ENCODE measurements at regions not wholly inside any gene's neighbourhood (a gene's known extent, or its start where the extent isn't known, plus 50 kb on each side); places are given as distances from the start of the nearest gene placed in this dataset.

DNA sequence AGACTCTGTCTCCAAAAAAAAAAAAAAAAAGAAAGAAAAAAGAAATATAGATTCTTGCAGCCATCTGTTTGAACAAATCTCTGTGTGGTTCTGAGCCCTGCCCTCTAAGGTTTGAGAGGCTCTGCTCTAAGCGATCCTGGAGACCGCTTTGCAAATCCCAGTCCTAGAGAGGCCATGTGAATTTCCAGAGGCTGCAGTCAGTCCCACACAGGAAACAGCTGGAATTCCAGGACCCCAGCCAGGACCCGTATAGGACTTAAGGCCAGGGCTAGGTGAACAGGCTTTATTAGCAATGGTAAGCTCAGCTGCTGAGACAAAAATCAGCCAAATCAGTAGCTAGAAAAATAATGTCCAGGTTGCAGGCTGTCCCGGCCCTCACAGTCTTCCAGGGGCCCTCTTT, 154.8 kb downstream of the RPS24 start:
- Histone ChIP-seq H3K9me3 (ENCODE audit: control insufficient read depth in 1 of 2, insufficient read depth in 1 of 2, low read depth in 1 of 2, low read length in 2 of 2) (0 out of 4 replicates have a peak, but pooled peaks cover 0 to 6% of the 10 kb centered on the region in 2 experiments), H2AFZ (ENCODE audit: low read depth, low read length, poor library complexity, severe bottlenecking) (no peak overlapping the region), H3K4me3 (replicated peaks in 1 of 2; ENCODE audit: low read depth in 1 of 2, low read length in 2 of 2) (no peak overlapping the region), H3K4me1 (ENCODE audit: control insufficient read depth in 1 of 2, insufficient read depth in 2 of 2, low read length in 2 of 2) (no peaks in the 10 kb centered on the region), H3K27me3 (ENCODE audit: insufficient read depth, low read length) (no peaks in the 10 kb centered on the region), H3K4me2 (ENCODE audit: low read length) (no peak overlapping the region), H3K36me3 (ENCODE audit: control insufficient read depth in 1 of 2, insufficient read depth in 2 of 2, low read length in 2 of 2) (no peaks in the 10 kb centered on the region), H4K20me1 (ENCODE audit: insufficient read depth) (no peaks in the 10 kb centered on the region), H3K9me2 (ENCODE audit: insufficient read depth) (no peaks in the 10 kb centered on the region), H3K79me2 (ENCODE audit: insufficient read depth, low read length) (no peaks in the 10 kb centered on the region), H3K9ac (ENCODE audit: low read length) (no peak overlapping the region), H3K27ac (ENCODE audit: low read depth, low read length) (no peak overlapping the region)
- ChIA-PET CTCF (no interaction called here), POLR2A (no interaction called here), RAD21 (ENCODE audit: low non-redundant PET in 1 of 2, low total read pairs in 2 of 2, uncharacterized antibody in 2 of 2, unreplicated experiment in 2 of 2) (no interaction called here)
- ATAC-seq (no peak), DNase-seq (ENCODE audit: low read depth, low spot score) (no peak)
- BruUV-seq (replicated peaks), result no TSS peak
- TF ChIP-seq CBX3 (IDR thresholded peaks at IDR 0.05; ENCODE audit: low read depth), result no peak
- TF ChIP-seq, protein P1, sequence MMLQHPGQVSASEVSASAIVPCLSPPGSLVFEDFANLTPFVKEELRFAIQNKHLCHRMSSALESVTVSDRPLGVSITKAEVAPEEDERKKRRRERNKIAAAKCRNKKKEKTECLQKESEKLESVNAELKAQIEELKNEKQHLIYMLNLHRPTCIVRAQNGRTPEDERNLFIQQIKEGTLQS (IDR thresholded peaks at IDR 0.05), result no peak
- no peak for TF ChIP-seq RAD21 (IDR thresholded peaks at IDR 0.05; ENCODE audit: low read depth)
- no peak for TF ChIP-seq SIN3A (IDR thresholded peaks at IDR 0.05; ENCODE audit: low read depth)
- no peak for TF ChIP-seq ZFX (IDR thresholded peaks at IDR 0.05)
- TF ChIP-seq, protein P2, sequence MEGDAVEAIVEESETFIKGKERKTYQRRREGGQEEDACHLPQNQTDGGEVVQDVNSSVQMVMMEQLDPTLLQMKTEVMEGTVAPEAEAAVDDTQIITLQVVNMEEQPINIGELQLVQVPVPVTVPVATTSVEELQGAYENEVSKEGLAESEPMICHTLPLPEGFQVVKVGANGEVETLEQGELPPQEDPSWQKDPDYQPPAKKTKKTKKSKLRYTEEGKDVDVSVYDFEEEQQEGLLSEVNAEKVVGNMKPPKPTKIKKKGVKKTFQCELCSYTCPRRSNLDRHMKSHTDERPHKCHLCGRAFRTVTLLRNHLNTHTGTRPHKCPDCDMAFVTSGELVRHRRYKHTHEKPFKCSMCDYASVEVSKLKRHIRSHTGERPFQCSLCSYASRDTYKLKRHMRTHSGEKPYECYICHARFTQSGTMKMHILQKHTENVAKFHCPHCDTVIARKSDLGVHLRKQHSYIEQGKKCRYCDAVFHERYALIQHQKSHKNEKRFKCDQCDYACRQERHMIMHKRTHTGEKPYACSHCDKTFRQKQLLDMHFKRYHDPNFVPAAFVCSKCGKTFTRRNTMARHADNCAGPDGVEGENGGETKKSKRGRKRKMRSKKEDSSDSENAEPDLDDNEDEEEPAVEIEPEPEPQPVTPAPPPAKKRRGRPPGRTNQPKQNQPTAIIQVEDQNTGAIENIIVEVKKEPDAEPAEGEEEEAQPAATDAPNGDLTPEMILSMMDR (IDR thresholded peaks at IDR 0.05 in 2 of 3, conservative IDR thresholded peaks at IDR 0.05 in 1 of 3; ENCODE audit: borderline replicate concordance in 1 of 3, insufficient read depth in 1 of 3, low read depth in 2 of 3, low read length in 2 of 3), result no peak
- TF ChIP-seq SRF (IDR thresholded peaks at IDR 0.05; ENCODE audit: low read depth), result no peak
- TF ChIP-seq ELF1 (IDR thresholded peaks at IDR 0.05; ENCODE audit: borderline replicate concordance, low read depth), result no peak
- TF ChIP-seq, protein P3, sequence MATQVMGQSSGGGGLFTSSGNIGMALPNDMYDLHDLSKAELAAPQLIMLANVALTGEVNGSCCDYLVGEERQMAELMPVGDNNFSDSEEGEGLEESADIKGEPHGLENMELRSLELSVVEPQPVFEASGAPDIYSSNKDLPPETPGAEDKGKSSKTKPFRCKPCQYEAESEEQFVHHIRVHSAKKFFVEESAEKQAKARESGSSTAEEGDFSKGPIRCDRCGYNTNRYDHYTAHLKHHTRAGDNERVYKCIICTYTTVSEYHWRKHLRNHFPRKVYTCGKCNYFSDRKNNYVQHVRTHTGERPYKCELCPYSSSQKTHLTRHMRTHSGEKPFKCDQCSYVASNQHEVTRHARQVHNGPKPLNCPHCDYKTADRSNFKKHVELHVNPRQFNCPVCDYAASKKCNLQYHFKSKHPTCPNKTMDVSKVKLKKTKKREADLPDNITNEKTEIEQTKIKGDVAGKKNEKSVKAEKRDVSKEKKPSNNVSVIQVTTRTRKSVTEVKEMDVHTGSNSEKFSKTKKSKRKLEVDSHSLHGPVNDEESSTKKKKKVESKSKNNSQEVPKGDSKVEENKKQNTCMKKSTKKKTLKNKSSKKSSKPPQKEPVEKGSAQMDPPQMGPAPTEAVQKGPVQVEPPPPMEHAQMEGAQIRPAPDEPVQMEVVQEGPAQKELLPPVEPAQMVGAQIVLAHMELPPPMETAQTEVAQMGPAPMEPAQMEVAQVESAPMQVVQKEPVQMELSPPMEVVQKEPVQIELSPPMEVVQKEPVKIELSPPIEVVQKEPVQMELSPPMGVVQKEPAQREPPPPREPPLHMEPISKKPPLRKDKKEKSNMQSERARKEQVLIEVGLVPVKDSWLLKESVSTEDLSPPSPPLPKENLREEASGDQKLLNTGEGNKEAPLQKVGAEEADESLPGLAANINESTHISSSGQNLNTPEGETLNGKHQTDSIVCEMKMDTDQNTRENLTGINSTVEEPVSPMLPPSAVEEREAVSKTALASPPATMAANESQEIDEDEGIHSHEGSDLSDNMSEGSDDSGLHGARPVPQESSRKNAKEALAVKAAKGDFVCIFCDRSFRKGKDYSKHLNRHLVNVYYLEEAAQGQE (IDR thresholded peaks at IDR 0.05; ENCODE audit: low read depth), result no peak
- TF ChIP-seq, protein P4, sequence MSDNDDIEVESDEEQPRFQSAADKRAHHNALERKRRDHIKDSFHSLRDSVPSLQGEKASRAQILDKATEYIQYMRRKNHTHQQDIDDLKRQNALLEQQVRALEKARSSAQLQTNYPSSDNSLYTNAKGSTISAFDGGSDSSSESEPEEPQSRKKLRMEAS (IDR thresholded peaks at IDR 0.05), result no peak
- no peak for TF ChIP-seq CEBPB (IDR thresholded peaks at IDR 0.05; ENCODE audit: low read depth)
- no peak for TF ChIP-seq EGR1 (IDR thresholded peaks at IDR 0.05; ENCODE audit: low read depth)
- no peak for TF ChIP-seq POLR2AphosphoS5 (IDR thresholded peaks at IDR 0.05; ENCODE audit: low read depth, low read length)
- TF ChIP-seq, protein P5, sequence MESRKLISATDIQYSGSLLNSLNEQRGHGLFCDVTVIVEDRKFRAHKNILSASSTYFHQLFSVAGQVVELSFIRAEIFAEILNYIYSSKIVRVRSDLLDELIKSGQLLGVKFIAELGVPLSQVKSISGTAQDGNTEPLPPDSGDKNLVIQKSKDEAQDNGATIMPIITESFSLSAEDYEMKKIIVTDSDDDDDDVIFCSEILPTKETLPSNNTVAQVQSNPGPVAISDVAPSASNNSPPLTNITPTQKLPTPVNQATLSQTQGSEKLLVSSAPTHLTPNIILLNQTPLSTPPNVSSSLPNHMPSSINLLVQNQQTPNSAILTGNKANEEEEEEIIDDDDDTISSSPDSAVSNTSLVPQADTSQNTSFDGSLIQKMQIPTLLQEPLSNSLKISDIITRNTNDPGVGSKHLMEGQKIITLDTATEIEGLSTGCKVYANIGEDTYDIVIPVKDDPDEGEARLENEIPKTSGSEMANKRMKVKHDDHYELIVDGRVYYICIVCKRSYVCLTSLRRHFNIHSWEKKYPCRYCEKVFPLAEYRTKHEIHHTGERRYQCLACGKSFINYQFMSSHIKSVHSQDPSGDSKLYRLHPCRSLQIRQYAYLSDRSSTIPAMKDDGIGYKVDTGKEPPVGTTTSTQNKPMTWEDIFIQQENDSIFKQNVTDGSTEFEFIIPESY (IDR thresholded peaks at IDR 0.05; ENCODE audit: extremely low read depth, insufficient replicate concordance, low read length), result no peak
- no peak for TF ChIP-seq ZNF274 (IDR thresholded peaks at IDR 0.05; ENCODE audit: low read depth, low read length)
- no peak for TF ChIP-seq SP1 (IDR thresholded peaks at IDR 0.05; ENCODE audit: low read depth)
- no peak for TF ChIP-seq EZH2phosphoT487 (IDR thresholded peaks at IDR 0.05; ENCODE audit: borderline replicate concordance)
- TF ChIP-seq JUND (IDR thresholded peaks at IDR 0.05), result no peak
- TF ChIP-seq POLR2A (IDR thresholded peaks at IDR 0.05; ENCODE audit: borderline replicate concordance, extremely low read depth, insufficient read depth, insufficient read length), result no peak
- intact Hi-C loops (cut with micrococcal nuclease), result no loop called here

All from HCT116 (cell line).